Common myeloid progenitor, CD34-positive (primary cell): ENCODE measurements at regions not wholly inside any gene's neighbourhood (a gene's known extent, or its start where the extent isn't known, plus 50 kb on each side); places are given as distances from the start of the nearest gene placed in this dataset.

Source experiments
- CTCF ChIA-PET: fragments of 350-600 bp; sonication (Branson Sonifier 250); formaldehyde crosslinking; loops from one replicate; lab custom pipeline; 2021; ENCODE audit warnings: antibody characterized with exemption; lab: Charles Lee
- POLR2A ChIA-PET: fragments of 350-600 bp; sonication (Branson Sonifier 250); formaldehyde crosslinking; loops from one replicate; lab custom pipeline; 2021; ENCODE audit warnings: antibody characterized with exemption; lab: Charles Lee
- DNase-seq, 3 donors: peaks; one replicate each; pipeline versions ENCODE4 v3.0.0 to v3.0.0-alpha.2; 2013
- H3K27ac ChIP-seq, 2 experiments: 1 replicate in 1 of 2; 2 replicates in 1 of 2; pipeline ENCODE4 v1.7.0; 2013; ENCODE audit warnings: inconsistent platforms in 2 of 2, low read length in 2 of 2, mild to moderate bottlenecking in 2 of 2, low read depth in 1 of 2, moderate library complexity in 1 of 2; ENCODE audit not compliant: severe bottlenecking in 2 of 2, insufficient read depth in 1 of 2, poor library complexity in 1 of 2
- H3K27me3 ChIP-seq, 5 experiments: replicated peaks in 2 of 5; 1 replicate in 3 of 5; 2 replicates in 2 of 5; pipeline versions ENCODE4 v1.6.1 to v1.7.0; 2013; ENCODE audit warnings: low read length in 4 of 5, mild to moderate bottlenecking in 2 of 5, moderate library complexity in 2 of 5, inconsistent platforms in 1 of 5; ENCODE audit not compliant: insufficient read depth in 5 of 5, control insufficient read depth in 4 of 5
- H3K36me3 ChIP-seq, 4 experiments: 1 replicate in 2 of 4; 2 replicates in 2 of 4; pipeline versions ENCODE4 v1.6.1 to v1.7.0; 2013; ENCODE audit warnings: low read length in 3 of 4, control low read depth in 1 of 4, mild to moderate bottlenecking in 1 of 4; ENCODE audit not compliant: control insufficient read depth in 4 of 4, insufficient read depth in 4 of 4
- H3K4me1 ChIP-seq, 4 experiments: 1 replicate in 3 of 4; 2 replicates in 1 of 4; pipeline versions ENCODE4 v1.6.1 to v1.7.1; 2013; ENCODE audit warnings: low read length in 3 of 4, mild to moderate bottlenecking in 3 of 4, control low read depth in 1 of 4, inconsistent platforms in 1 of 4, moderate library complexity in 1 of 4; ENCODE audit not compliant: control insufficient read depth in 4 of 4, insufficient read depth in 4 of 4; ENCODE audit errors: control extremely low read depth in 1 of 4
- H3K4me3 ChIP-seq, 7 experiments: 1 replicate in 4 of 7; 2 replicates in 3 of 7; pipeline versions ENCODE4 v1.5.1 to v1.7.0; 2013; ENCODE audit warnings: mild to moderate bottlenecking in 7 of 7, low read length in 6 of 7, moderate library complexity in 6 of 7, inconsistent platforms in 2 of 7, low read depth in 2 of 7, control low read depth in 1 of 7; ENCODE audit not compliant: insufficient read depth in 4 of 7, control insufficient read depth in 1 of 7; ENCODE audit errors: extremely low read depth in 1 of 7
- H3K9me3 ChIP-seq, 5 experiments: 1 replicate in 4 of 5; 2 replicates in 1 of 5; pipeline versions ENCODE4 v1.6.1 to v1.7.1; 2013; ENCODE audit warnings: low read length in 4 of 5, mild to moderate bottlenecking in 2 of 5, inconsistent platforms in 1 of 5, low read depth in 1 of 5, moderate library complexity in 1 of 5; ENCODE audit not compliant: control insufficient read depth in 4 of 5, insufficient read depth in 2 of 5; ENCODE audit errors: control extremely low read depth in 1 of 5
- WGBS: methylation state at CpG from one replicate; pipeline ENCODE4 v1.1.5; 2013; ENCODE audit not compliant: insufficient coverage; 5-methylcytosine and 5-hydroxymethylcytosine counted together

- H3K27me3 ChIP-seq = no peaks in the 10 kb centered on the region
- no peaks in the 10 kb centered on the region for H3K9me3 ChIP-seq
- 82% methylated on average over 4 of the region's 8 CpGs for WGBS
- no peaks in the 10 kb centered on the region for H3K4me1 ChIP-seq
- no peaks in the 10 kb centered on the region for H3K36me3 ChIP-seq
- ChIA-PET CTCF (no interaction called here), POLR2A (no interaction called here)
- H3K4me3 ChIP-seq = no peak overlapping the region
- no peak overlapping the region for H3K27ac ChIP-seq
- DNase-seq = no peak
Observed at GRCh38 chr5:167840527-167841130, 450.8 kb upstream of the WWC1 start.

DNA sequence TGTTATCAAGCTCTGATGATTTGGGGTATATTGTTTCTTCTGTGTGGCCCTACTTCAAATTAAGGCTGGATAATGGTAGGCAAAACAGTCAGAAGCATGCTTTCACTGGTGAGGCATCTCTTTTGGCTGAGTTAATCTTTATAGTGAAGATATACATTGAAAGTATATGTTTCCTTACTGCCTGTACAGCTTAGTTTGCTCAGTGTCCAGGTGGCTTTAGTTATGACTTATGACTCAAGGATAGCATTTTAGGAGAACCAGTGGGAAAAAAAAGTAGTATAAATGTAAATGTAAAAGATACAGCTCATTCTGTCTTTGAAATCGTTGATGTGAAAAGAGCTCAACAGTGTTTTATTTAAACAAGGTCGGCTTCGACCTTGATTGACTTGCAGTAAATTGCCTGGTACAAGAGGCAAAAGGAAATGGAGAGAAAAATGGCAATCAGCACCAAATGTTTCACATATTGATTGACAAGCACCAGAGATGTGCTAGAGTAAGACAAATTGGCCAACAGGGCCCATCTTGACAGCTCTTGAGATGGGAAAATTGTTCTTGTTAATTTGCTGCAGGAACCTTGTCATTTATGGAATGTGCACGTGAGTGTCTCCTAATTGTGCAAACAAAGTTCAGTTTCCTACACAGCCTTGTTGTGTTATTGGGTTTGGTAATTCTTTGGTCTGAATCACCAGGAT lies 447.4 kb upstream of the WWC1 start:
- CTCF ChIA-PET = interaction anchor here (1.4 kb wide), 1 partner anchor 19 kb away, joined by 4 read pairs; no protein-coding TSS in a partner anchor
- Histone ChIP-seq H3K27ac (no peak overlapping the region), H3K9me3 (no peaks in the 10 kb centered on the region), H3K4me1 (no peaks in the 10 kb centered on the region), H3K4me3 (no peak overlapping the region), H3K36me3 (no peaks in the 10 kb centered on the region), H3K27me3 (no peaks in the 10 kb centered on the region)
- DNase-seq = no peak
- POLR2A ChIA-PET = no interaction called here
- 92% methylated on average over 4 of the region's 4 CpGs for WGBS

GRCh38 chr5:167845952-167846351 lies 445.5 kb upstream of the WWC1 start:
- DNase-seq = no peak
- H3K36me3 ChIP-seq = no peaks in the 10 kb centered on the region
- no peak overlapping the region for H3K4me3 ChIP-seq
- POLR2A ChIA-PET = no interaction called here
- no peaks in the 10 kb centered on the region for H3K4me1 ChIP-seq
- 89% methylated on average over 1 of the region's 2 CpGs for WGBS
- CTCF ChIA-PET = no interaction called here
- H3K27ac ChIP-seq = no peak overlapping the region
- no peaks in the 10 kb centered on the region for H3K9me3 ChIP-seq
- H3K27me3 ChIP-seq = peaks cover 0 to 3% (median 0%) of the 10 kb centered on the region in 5 experiments

GRCh38 chr5:167849874-167850273 lies 441.6 kb upstream of the WWC1 start:
- CTCF ChIA-PET = interaction anchor here (0.6 kb wide), 1 partner anchor 133 kb away, joined by 4 read pairs; no protein-coding TSS in a partner anchor

DNA sequence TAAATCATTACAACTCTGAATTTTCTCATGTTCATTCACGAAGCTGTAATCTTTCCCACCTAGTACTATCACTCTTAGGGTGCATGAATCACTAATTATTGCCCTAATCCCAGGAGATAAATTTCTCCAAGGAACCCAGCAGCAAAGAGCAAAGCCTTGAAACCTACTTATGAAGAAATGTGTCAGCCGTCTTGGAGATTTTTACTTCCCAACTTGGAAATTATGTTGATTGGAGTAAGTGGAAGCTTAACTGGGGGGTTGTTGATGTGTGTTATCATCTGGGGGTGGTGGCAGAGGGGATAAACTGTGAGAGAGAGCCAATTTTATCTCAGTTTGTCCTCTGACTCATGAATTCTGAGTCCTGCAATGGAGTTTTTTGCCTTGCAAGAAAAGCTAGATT lies 440.5 kb upstream of the WWC1 start:
- Histone ChIP-seq H3K4me3 (no peak overlapping the region), H3K27ac (no peak overlapping the region), H3K27me3 (peaks cover 0 to 3% (median 0%) of the 10 kb centered on the region in 5 experiments), H3K4me1 (no peaks in the 10 kb centered on the region), H3K36me3 (no peaks in the 10 kb centered on the region), H3K9me3 (no peaks in the 10 kb centered on the region)
- ChIA-PET POLR2A (no interaction called here), CTCF (no interaction called here)
- WGBS = 100% methylated on average over 1 of the region's 2 CpGs
- DNase-seq = no peak

More at GRCh38 chr5:167849874-167850273, 441.6 kb upstream of the WWC1 start:
- Histone ChIP-seq H3K27me3 (peaks cover 0 to 3% (median 0%) of the 10 kb centered on the region in 5 experiments), H3K27ac (no peak overlapping the region), H3K36me3 (no peaks in the 10 kb centered on the region), H3K4me1 (no peaks in the 10 kb centered on the region), H3K9me3 (no peaks in the 10 kb centered on the region), H3K4me3 (no peak overlapping the region)
- POLR2A ChIA-PET = no interaction called here
- WGBS = 100% methylated on average over 3 of the region's 4 CpGs
- no peak for DNase-seq

- no peaks in the 10 kb centered on the region for H3K9me3 ChIP-seq
- no peaks in the 10 kb centered on the region for H3K4me1 ChIP-seq
- POLR2A ChIA-PET = interaction anchor here (0.6 kb wide), 1 partner anchor 1691 kb away, joined by 3 read pairs; no protein-coding TSS in a partner anchor
- no peak overlapping the region for H3K4me3 ChIP-seq
- CTCF ChIA-PET = no interaction called here
- 100% methylated on average over 1 of the region's 5 CpGs for WGBS
- peaks cover 0 to 3% (median 0%) of the 10 kb centered on the region in 5 experiments for H3K27me3 ChIP-seq
- DNase-seq = no peak
- no peak overlapping the region for H3K27ac ChIP-seq
- H3K36me3 ChIP-seq = no peaks in the 10 kb centered on the region
Observed at GRCh38 chr5:167851416-167851815, 440.0 kb upstream of the WWC1 start.

GRCh38 chr5:167852515-167852914 lies 438.9 kb upstream of the WWC1 start:
- H3K36me3 ChIP-seq = no peaks in the 10 kb centered on the region
- POLR2A ChIA-PET = no interaction called here
- WGBS = 93% methylated on average over 3 of the region's 5 CpGs
- DNase-seq = no peak
- no peak overlapping the region for H3K27ac ChIP-seq
- CTCF ChIA-PET = no interaction called here
- H3K4me3 ChIP-seq = no peak overlapping the region
- no peaks in the 10 kb centered on the region for H3K9me3 ChIP-seq
- H3K4me1 ChIP-seq = no peaks in the 10 kb centered on the region
- H3K27me3 ChIP-seq = peaks cover 0 to 3% (median 0%) of the 10 kb centered on the region in 5 experiments
